HepG2 (cell line): ENCODE measurements at regions not wholly inside any gene's neighbourhood (a gene's known extent, or its start where the extent isn't known, plus 50 kb on each side); places are given as distances from the start of the nearest gene placed in this dataset.

Source experiments
- ATAC-seq: fragments of 200-7000 bp; cut with Tn5 transposase; 3 replicates; pipeline ENCODE4 v1.9.1; 2020; ENCODE audit warnings: mild to moderate bottlenecking, moderate library complexity
- BruUV-seq: library from RNA; stranded (reverse); fragments of 400-500 nt; replicated peaks from 2 replicates; lab custom pipeline; 2021; lab: Mats Ljungman, UMichigan
- CTCF ChIA-PET: fragments of 300-600 bp; formaldehyde crosslinking; extraction: SDS; loops from one replicate; lab custom pipeline; 2021; ENCODE audit warnings: low total read pairs, inconsistent platforms, low intra/inter-chr PET ratio; lab: Yijun Ruan, JAX
- POLR2A ChIA-PET: fragments of 350-600 bp; sonication (Branson Sonifier 250); formaldehyde crosslinking; loops from one replicate; lab custom pipeline; 2020; ENCODE audit warnings: antibody characterized with exemption, inconsistent platforms; lab: Yijun Ruan, JAX
- DNase-seq: peaks from one replicate; pipeline ENCODE4 v3.0.0-alpha.2; 2015; ENCODE audit warnings: low spot score
- FAIRE-seq: peaks from 3 replicates; lab custom pipeline; 2011; peaks lifted over from hg19 to GRCh38; lab: Jason Lieb, UNC
- H2AFZ ChIP-seq: one replicate; pipeline ENCODE4 v1.6.1; 2011; ENCODE audit warnings: low read length, inconsistent platforms
- H3K27ac ChIP-seq: fragments of 300-600 bp; 3 replicates; pipeline ENCODE4 v1.8.0; 2011; ENCODE audit warnings: mixed run types, mild to moderate bottlenecking, mixed read lengths, low read length, inconsistent platforms; ENCODE audit not compliant: insufficient read depth; ENCODE audit errors: extremely low read length
- H3K27me3 ChIP-seq, 2 experiments: fragments of 200-600 bp in 1 of 2; 2 replicates in 1 of 2; 3 replicates in 1 of 2; pipeline versions ENCODE4 v1.6.0 to v1.8.0; 2011; ENCODE audit warnings: low read length in 2 of 2, mild to moderate bottlenecking in 2 of 2, moderate library complexity in 2 of 2, inconsistent platforms in 1 of 2; ENCODE audit not compliant: insufficient read depth in 2 of 2, control insufficient read depth in 1 of 2
- H3K36me3 ChIP-seq, 2 experiments: fragments of 200-600 bp in 1 of 2; replicated peaks in 1 of 2; 2 replicates in 1 of 2; 3 replicates in 1 of 2; pipeline versions ENCODE4 v1.5.1 to v1.8.0; 2011; ENCODE audit warnings: low read length in 2 of 2, inconsistent platforms in 1 of 2; ENCODE audit not compliant: insufficient read depth in 2 of 2, control insufficient read depth in 1 of 2
- H3K4me1 ChIP-seq: 2 replicates; pipeline ENCODE4 v1.5.1; 2012; ENCODE audit warnings: low read length, inconsistent platforms; ENCODE audit not compliant: insufficient read depth
- H3K4me2 ChIP-seq: 2 replicates; pipeline ENCODE4 v1.6.0; 2011; ENCODE audit warnings: low read depth, low read length, inconsistent platforms
- H3K4me3 ChIP-seq, 3 experiments: fragments of 200-600 bp in 1 of 3; sonication (generic), shearing (Covaris generic) in 1 of 3; replicated peaks in 1 of 3; 2 replicates each; pipeline ENCODE4 v1.5.1; 2011 to 2016; ENCODE audit warnings: low read length in 3 of 3, inconsistent platforms in 2 of 3, low read depth in 2 of 3, mild to moderate bottlenecking in 2 of 3, control low read depth in 1 of 3, mixed read lengths in 1 of 3; ENCODE audit not compliant: insufficient read depth in 1 of 3
- H3K79me2 ChIP-seq: one replicate; pipeline ENCODE4 v1.6.1; 2011; ENCODE audit warnings: low read length, inconsistent platforms; ENCODE audit not compliant: insufficient read depth
- H3K9ac ChIP-seq: 2 replicates; pipeline ENCODE4 v1.6.0; 2011; ENCODE audit warnings: mild to moderate bottlenecking, low read depth, low read length, inconsistent platforms; ENCODE audit not compliant: insufficient read depth
- H3K9me3 ChIP-seq: 2 replicates; pipeline ENCODE4 v1.5.1; 2012; ENCODE audit warnings: mild to moderate bottlenecking, low read length
- H4K20me1 ChIP-seq: 2 replicates; pipeline ENCODE4 v1.6.0; 2011; ENCODE audit warnings: inconsistent platforms, mild to moderate bottlenecking, low read length, moderate library complexity; ENCODE audit not compliant: insufficient read depth
- GFI1 ChIP-seq: sonication (generic); formaldehyde crosslinking; IDR thresholded peaks from 2 replicates; pipeline ENCODE4 v1.5.0; 2020; ENCODE audit warnings: missing genetic modification reagents, mild to moderate bottlenecking, borderline replicate concordance
- MAFK ChIP-seq, 2 experiments: IDR thresholded peaks in 1 of 2; conservative IDR thresholded peaks in 1 of 2; 2 replicates each; pipeline ENCODE4 v1.6.1; 2011; ENCODE audit warnings: improper control_type of control experiment in 2 of 2, low read length in 2 of 2
- MED13 ChIP-seq: sonication (generic); formaldehyde crosslinking; IDR thresholded peaks from 2 replicates; pipeline ENCODE4 v1.5.0; 2020; ENCODE audit warnings: missing genetic modification reagents
- MYNN ChIP-seq: sonication (generic); formaldehyde crosslinking; IDR thresholded peaks from 2 replicates; pipeline ENCODE4 v1.4.0; 2020; ENCODE audit warnings: mild to moderate bottlenecking, low read depth, missing genetic modification reagents
- RNF219 ChIP-seq: sonication (generic); formaldehyde crosslinking; IDR thresholded peaks from 2 replicates; pipeline ENCODE4 v1.5.0; 2020; ENCODE audit warnings: mild to moderate bottlenecking, missing genetic modification reagents
- SIN3B ChIP-seq: fragments of 150-350 bp; IDR thresholded peaks from 2 replicates; pipeline ENCODE4 v1.6.1; 2014; ENCODE audit warnings: low read length
- ZNF282 ChIP-seq: fragments of 450-650 bp; IDR thresholded peaks from 2 replicates; pipeline ENCODE4 v1.6.1; 2018; ENCODE audit not compliant: partially characterized antibody
- ZNF737 ChIP-seq: sonication (generic); formaldehyde crosslinking; IDR thresholded peaks from 2 replicates; pipeline ENCODE4 v1.5.0; 2020; ENCODE audit warnings: missing genetic modification reagents, mild to moderate bottlenecking, borderline replicate concordance
- WGBS: methylation state at CpG from one replicate; pipeline ENCODE4 v1.1.6; 2017; ENCODE audit warnings: low lambda C conversion rate; 5-methylcytosine and 5-hydroxymethylcytosine counted together
- in situ Hi-C: cut with HindIII; loops from 2 replicates; pipeline ENCODE4 v1.10.0; 2017; ENCODE audit warnings: low pct_unique_long_range_greater_than_20kb; ENCODE audit not compliant: extremely low pct_ligation_motif_present
- intact Hi-C: fragments of 100-400 bp; cut with micrococcal nuclease; formaldehyde crosslinking; loops from one replicate; pipeline ENCODE4 v1.10.0; 2022; ENCODE audit not compliant: unreplicated experiment

- in situ Hi-C loops (no loop called here), intact Hi-C loops (no loop called here)
- Histone ChIP-seq H3K36me3 (no peaks in the 10 kb centered on the region), H3K4me3 (no peak overlapping the region), H3K4me2 (no peak overlapping the region), H3K27me3 (peaks cover 0 to 5% of the 10 kb centered on the region in 2 experiments; a peak in 1 of 5 replicates), H3K79me2 (no peaks in the 10 kb centered on the region), H4K20me1 (no peaks in the 10 kb centered on the region), H3K27ac (no peak overlapping the region), H3K9me3 (peaks cover 15% of the 10 kb centered on the region; the same call in 1 of the 2 replicates), H2AFZ (no peak overlapping the region), H3K4me1 (no peaks in the 10 kb centered on the region), H3K9ac (no peak overlapping the region)
- no peak for TF ChIP-seq MAFK (conservative IDR thresholded peaks at IDR 0.05 in 1 of 2, IDR thresholded peaks at IDR 0.05 in 1 of 2; ENCODE audit: low read length in 2 of 2)
- no peak for TF ChIP-seq MED13 (CRISPR knock-in tag)
- TF ChIP-seq GFI1 (CRISPR knock-in tag), result no peak
- no peak for TF ChIP-seq SIN3B
- TF ChIP-seq ZNF737 (CRISPR knock-in tag), result no peak
- no peak for TF ChIP-seq RNF219 (CRISPR knock-in tag)
- 1% methylated on average over 2 of the region's 2 CpGs for WGBS
- no TSS peak for BruUV-seq
- ChIA-PET POLR2A (no interaction called here), CTCF (no interaction called here)
- DNase-seq (no peak), FAIRE-seq (no peak), ATAC-seq (no peak)
Measured at GRCh38 chrX:551306-551705, 79.3 kb upstream of the SHOX start.

- ChIA-PET CTCF (no interaction called here), POLR2A (no interaction called here)
- no peak for DNase-seq
Measured at GRCh38 chrX:552496-552895, 78.1 kb upstream of the SHOX start.

More at GRCh38 chrX:552496-552895, 78.1 kb upstream of the SHOX start:
- Histone ChIP-seq H4K20me1 (no peaks in the 10 kb centered on the region), H3K79me2 (no peaks in the 10 kb centered on the region), H3K4me3 (no peak overlapping the region), H3K36me3 (no peaks in the 10 kb centered on the region), H2AFZ (no peak overlapping the region), H3K9ac (no peak overlapping the region), H3K9me3 (peaks cover 15% of the 10 kb centered on the region; the same call in 1 of the 2 replicates), H3K4me2 (no peak overlapping the region), H3K4me1 (no peaks in the 10 kb centered on the region), H3K27me3 (no peaks in the 10 kb centered on the region), H3K27ac (no peak overlapping the region)
- FAIRE-seq (no peak), ATAC-seq (no peak)
- no TSS peak for BruUV-seq
- no peak for TF ChIP-seq ZNF282
- no peak for TF ChIP-seq MYNN (CRISPR knock-in tag)
- intact Hi-C loops (no loop called here), in situ Hi-C loops (no loop called here)
- 72% methylated on average over 17 of the region's 17 CpGs for whole genome bisulfite sequencing
